ENCODE measurements at regions not wholly inside any gene's neighbourhood (a gene's known extent, or its start where the extent isn't known, plus 50 kb on each side); places are given as distances from the start of the nearest gene placed in this dataset.

- TF ChIP-seq CTCF (IDR thresholded peaks at IDR 0.05) = no peak
- no peak for TF ChIP-seq POLR2A (IDR thresholded peaks at IDR 0.05)
Observed at GRCh38 chr2:160664603-160665140, 171.1 kb upstream of the RBMS1 start.

Data from Peyer's patch (tissue), 4 donors.